Activated CD4-positive, alpha-beta T cell treated with anti-CD3 and anti-CD28 coated beads, Interleukin-2, Interleukin-6, amounts not matched to agents 100 ng/mL and 50 ng/mL, durations not matched to agents 16 hours and 8 hours (primary cell): ENCODE measurements at regions not wholly inside any gene's neighbourhood (a gene's known extent, or its start where the extent isn't known, plus 50 kb on each side); places are given as distances from the start of the nearest gene placed in this dataset.
"Not testable (repeated sequence)": the region's sequence is repeated elsewhere in the genome, so short reads cannot be mapped to it uniquely, and the experiment has no call there.

Experiments used
- DNase-seq: peaks from one replicate; pipeline ENCODE4 v3.0.0-alpha.2; 2020

DNA sequence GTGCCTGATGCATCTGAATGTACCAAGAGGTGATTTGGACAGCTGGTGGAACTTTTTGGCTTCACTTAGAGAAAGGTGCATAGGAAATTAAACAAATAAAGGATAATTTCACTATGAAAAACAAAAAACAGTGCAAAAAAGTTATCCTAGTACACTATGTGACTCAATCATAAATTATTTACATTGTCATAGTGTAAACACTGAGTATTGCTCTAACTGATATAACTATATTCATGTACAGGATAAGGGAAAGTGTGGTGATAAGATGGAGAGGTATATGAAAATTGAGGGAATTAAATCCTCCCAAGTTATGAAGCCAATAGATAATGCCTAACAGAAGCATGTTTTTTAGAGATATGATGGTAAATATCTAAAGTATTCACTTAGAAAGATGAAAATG, 50.2 kb upstream of the CPNE4 start:
- no peak for DNase-seq

DNA sequence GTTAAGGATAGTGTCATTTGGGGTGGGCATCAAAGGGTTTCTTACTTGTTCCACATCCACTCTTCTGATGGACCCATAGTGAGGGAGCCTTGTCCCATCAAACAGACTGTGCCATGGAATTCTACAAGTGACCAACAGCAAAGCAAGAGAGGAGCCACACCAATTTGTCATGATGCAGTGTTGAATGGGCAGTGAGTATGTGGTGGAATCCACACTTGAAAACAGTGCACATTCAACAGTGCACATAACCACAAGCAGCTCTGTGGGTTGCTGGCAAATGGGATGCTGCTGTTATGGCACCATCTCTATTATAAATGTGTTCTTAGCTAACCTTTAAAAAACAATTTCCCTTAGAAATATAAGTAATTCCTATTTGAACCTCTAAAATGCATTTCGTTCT, 52.5 kb upstream of the CPNE4 start:
- no peak for DNase-seq

DNA sequence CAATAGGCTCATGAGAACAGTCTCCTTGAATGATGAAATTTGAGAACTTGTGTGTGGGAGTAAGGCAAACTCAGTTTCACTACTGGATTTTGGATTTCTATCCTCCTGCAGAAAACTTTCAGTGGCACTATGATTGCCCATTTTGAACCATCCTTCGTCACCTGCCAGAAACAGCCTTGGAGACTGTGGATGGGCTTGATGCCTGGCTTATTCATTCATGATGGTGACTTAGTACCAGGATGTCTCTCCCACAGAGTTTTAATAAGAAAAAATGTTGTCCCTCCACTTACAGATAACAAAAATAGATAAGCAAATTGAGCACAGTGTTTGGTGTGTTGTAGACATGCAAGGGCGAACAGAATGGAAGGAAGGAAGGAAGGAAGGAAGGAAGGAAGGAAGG, 53.5 kb upstream of the CPNE4 start:
- DNase-seq = no peak

DNA sequence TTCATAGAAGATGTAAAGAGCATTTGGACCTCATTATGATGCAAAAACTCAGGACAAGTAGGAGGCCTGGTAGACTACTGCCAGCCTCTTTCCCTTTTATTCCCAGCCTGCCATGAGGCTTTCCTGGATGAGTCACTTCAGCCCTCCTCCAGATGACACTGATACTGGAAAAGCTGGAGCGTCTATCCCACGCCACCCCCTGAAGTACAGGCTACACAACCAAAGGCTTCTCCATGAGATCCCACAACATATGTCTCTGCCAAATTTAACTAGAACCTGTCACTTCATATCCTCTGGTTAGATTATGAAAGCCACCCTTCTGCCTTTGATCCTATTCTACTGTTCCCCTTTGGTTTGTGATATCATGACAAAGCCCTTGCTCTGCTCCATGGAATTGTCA, 56.1 kb upstream of the CPNE4 start:
- no peak for DNase-seq

DNA sequence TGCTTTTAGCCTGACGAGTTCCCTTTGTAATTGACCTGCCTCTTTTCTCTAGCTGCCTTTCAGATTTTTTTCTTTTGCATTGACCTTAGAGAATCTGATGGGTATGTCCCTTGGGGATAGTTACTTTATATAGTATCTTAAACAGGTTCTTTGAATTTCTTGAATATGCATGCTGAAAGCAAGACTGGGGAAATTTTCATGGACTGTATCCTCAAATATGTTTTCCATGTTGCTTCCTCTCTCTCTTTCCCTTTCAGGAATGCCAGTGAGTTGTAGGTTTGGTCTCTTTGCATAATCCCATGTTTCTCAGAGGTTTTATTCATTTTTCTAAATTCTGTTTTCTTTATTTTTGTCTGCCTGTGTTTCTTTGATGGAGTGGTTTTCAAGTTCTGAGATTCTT, 81.8 kb upstream of the CPNE4 start:
- DNase-seq = no peak

DNA sequence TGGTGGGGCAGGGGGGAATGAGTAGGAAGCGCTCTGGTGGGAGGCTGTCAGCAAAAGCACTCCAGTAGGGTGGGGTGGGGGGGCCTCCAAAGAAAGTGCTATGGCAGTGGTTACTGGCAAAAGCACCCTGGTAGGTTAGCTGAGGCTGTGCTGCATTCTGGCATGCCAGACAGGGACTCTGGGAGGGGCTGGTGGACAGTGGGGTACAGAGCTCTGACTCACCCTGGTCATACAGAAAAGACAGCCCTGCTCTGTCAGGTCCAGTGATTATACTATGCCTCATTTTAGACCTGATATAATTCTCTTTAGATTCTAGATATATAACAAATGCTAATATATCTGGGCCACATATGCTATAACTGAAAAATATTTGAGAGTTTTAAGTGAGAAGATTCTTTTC, 82.8 kb upstream of the CPNE4 start:
- no peak for DNase-seq

DNA sequence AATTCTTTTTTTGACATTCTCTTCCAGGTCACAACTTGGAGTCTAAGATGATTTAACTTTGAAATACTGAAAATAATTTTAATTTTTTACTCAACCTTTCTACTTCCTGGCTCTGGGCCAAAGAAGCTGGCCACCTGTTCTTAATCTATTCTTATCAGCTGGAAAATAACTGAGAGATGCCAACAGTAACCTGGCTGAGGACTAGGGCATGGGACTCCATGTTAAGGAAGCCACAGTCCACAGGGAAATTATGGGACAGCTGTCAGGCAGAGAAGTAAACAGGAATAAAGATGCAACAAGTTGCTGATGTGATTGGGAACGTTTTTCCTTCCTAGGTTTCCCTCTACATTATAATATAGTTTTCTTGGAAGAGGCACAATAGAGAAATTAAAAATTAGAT, 84.7 kb upstream of the CPNE4 start:
- no peak for DNase-seq

DNA sequence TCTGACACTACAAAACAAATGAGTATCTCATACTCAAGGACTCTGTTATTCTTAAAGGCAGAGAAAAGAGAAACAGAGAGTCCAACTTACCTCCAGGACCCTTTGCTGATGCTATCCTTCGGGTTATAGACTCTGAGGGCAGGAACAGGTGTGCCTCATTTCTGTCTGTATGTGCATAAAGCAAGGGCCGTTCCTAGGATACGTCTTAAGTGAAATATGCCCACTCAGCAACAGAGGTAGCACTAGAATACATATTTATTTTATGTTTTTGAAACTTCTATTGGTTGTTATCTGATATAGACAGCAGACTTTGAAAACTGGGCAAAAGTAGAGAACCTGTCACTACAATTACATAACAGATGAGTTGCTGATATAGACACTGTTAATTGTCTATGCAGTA, 89.3 kb upstream of the CPNE4 start:
- no peak for DNase-seq

DNA sequence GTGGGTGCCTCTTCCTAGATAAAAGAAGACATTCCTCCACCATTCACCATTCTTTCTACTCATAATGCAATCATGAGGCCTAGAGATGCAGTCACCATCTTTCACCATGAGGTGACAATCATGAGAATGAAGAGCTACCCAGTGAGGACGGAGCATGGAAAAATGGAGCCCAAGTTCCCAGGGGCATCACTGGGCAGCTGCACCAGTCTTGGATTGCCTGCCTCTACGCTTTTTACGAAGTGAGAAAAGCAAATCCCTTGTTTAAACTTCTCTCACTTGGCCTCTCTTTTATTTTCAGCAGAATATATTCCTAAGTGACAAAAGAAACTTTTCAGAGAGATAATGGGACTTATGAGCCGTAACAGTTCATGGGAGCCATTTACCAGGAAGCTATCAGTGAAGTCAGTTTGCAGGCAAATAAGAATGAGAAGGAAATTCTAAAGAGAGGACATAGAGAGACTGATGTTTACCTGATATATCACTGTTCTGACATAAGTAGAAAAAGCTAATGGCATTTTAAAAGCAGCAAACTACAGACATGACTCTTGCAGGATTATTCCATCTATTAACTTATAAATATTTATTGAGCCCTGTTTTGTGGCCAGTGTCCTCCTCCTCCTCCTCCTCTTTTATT, 90.0 kb upstream of the CPNE4 start:
- no peak for DNase-seq

DNA sequence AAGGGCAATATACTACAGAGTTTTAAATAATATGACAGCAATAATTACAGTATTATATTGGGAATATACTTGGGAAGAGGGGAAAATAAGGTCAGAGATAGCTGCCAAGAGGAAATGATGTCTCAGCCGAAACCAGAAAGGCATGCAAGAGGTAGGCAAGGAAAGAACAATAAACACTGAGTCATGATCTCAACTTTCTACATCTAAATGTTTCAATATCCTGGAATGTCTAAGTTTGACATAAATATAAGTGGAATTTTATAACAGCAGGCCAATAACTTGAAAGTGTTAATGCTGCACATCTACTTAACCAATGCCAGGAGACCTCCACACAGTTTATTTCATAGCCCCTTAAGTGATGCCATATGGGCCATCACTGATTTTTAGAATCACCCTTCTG, 99.8 kb upstream of the CPNE4 start:
- no peak for DNase-seq

DNA sequence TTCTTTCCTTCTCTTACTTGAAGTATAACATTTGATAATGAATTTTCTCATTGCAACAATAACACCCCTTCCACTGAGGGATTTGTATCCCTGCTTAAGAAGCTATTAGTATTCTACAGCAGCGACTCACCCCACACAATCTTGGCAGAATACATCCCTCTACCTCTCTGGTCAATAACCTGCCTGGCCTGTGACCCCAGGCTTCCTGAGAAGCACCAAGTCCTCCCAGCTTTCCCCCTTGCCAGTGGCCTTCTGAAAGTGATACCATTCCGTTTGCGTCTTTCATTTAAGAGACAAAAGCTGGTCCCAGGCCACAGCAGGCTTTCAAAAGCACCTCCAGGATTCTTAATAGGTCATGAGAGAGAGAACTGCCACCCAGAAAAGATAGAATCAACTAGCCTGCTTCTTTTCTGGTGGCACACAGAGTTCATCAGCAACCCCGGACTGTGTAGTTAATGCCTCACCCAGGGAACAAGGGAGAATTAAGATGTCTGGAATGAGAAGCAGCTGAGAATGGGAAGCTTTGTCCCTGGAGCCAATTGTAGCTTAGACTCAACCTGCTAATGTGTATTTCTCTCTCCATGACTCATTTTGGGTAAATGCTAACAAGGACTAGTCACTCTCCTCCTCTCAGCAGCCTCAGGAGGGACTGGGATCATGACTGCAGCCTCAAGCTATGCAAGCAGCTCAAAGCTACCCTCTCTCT, 101.0 kb upstream of the CPNE4 start:
- DNase-seq = no peak

DNA sequence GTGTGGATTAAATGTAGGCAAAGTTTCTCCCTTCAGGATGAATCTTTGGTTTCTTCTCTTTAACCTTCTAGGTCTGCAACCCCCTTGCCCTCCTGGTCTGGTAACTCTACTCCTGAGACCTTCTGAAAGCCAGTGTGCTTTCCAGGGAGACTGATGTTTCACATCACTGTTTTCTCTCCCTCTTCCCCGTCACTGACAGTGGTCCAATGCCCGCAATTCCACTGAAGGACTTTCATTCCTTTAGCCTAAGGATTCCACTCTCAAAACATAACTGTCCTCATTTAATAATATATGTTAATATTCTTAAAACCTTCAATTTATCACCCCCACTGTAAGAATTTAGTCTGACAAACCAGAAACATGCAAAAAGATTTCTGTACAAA, 101.5 kb upstream of the CPNE4 start:
- DNase-seq = no peak

DNA sequence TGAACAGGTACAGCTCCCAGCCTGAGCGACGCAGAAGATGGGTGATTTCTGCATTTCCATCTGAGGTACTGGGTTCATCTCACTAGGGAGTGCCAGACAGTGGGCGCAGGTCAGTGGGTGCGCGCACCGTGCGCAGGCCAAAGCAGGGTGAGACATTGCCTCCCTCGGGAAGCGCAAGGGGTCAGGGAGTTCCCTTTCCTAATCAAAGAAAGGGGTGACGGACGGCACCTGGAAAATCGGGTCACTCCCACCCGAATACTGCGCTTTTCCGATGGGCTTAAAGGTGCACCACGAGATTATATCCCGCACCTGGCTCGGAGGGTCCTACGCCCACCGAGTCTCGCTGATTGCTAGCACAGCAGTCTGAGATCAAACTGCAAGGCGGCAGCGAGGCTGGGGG, 102.1 kb upstream of the CPNE4 start:
- DNase-seq = not testable (repeated sequence)

DNA sequence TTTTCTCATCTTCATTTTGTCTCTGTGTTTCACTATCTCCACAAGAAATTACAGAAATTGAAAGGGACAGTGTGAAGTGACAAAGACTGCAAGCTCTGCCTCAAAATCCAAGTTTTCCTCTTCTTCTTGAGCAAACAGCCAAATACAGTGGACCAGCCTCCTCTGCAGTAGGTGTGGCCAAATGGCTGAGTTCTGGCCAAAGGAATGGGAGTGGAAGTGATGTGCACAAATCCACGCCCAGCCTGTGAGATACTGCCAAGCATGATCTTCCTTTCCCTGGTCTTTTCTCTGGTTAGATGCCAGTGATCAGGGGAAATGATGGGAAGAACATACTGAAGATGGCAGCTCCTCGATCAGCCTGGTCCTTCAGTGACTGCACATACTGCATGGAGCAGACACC, 111.0 kb upstream of the CPNE4 start:
- DNase-seq = no peak

DNA sequence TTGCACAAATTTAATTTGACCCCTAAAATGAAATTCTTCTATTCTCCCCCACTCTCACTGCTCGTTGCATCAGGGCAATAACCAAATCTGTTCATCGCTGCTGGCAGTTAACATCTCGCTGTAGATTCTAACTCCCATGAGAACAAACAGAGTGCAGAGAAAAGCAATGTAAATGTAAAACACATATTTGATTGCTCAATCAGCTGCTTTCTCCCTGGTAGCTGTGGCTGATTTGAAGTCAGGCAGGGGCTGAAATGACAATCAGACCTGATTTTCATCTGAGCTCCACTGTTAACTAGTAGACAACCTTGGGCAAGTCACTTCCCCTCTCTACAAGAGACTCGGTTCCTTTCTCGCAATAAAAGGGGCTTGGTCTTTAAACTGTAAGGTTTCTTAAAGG, 119.8 kb upstream of the CPNE4 start:
- no peak for DNase-seq

DNA sequence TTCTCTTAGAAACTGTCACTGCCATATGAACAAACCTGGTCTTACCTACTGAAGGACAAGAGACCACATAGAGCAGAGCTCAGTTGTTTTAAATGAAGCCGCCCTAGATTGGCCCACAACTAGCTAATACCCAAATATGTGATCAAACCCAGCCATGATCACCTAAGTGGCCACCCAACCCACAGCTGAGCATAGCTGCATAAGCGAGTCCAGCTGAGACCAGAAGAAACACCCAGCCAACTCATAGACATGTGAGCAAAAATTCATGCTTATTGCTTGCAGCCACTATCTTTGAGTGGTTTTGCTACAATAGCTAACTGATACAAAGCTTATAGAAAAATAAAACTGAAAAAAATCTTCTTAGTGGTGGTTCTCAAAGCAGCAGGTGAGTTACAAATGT, 124.3 kb upstream of the CPNE4 start:
- DNase-seq = no peak

DNA sequence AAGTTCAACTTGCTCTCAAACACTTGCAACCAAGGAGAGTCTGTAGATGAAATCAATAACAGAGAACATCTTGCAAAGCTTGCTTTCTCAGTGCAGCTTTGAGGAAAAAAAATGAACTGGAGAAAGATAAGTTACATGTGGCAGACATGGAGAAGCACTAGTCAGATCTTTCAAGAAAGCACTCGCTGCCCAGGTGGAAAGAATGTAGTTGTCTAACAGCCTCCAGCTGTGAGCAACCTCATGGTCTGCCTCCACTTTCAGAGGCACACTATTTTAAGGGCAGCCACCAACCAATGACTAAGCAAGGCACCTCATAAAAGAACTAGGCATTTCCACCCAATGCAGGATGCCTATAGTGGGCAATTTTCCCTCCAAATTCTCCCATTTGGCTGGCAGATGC, 125.4 kb upstream of the CPNE4 start:
- DNase-seq = no peak

DNA sequence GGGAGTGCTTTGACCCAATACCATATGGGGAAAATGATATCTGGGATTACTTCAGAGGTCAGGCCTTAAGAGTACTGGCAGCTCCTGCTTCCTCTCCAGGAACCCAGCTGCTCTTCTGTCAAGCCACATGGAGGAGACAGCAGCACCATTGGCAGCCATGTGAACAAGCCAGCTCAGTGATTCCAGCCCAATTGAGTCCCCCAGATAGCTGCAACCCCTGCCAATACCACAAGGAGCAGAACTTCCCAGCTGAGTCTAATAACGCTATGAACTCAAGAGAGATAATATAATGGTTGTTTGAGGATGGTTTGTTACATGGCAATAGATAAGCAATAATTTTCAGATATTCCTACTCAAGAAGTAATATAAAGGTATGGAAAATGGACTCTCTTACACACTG, 126.8 kb upstream of the CPNE4 start:
- DNase-seq = no peak

DNA sequence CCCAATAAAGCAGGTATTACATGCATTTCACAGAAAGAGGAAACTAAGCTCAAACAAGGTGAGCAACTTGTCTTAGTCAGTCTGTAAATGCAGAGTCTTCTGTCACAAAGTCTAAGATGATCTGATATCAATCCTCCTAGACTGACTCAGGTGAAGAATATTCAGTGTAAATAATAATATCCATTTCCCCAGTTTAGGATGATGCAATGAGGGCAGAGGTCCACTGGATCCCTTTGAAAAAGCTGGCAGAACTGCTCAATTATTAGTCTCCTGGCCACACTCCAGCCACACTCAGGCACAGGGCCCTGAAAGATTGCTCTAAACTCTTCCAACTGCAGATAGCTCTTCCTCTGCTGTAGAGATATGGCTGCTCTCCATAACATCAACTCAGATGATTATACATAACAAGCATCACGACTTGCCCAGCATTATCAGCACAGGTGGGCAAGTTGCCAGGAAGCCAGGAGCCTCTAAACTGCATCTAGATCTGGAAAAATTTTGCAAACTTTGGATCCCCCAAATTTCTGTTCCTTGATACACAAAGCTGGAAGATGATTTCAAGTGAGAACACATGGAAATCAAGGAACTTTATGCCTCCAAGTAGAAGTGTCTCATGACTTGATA, 129.8 kb upstream of the CPNE4 start:
- DNase-seq = no peak

DNA sequence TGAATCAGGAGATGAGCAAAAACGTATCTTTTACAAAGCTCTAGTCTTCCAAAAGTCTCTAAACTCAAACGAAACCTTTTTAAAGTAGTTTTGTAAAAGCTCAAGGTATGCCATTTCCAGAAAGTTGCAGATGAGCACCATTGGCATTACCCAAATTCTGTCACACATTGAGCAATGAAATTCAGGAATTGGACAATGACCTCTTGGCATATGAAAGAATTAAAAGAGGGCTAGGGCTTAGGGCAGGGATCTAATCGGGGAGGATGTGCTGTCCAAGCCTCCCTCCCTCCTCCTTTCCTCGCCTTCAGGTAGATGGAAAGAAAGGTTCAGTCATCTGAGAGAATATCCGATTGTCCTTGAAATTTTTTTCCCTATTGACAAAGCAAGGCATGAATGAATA, 133.1 kb upstream of the CPNE4 start:
- no peak for DNase-seq

DNA sequence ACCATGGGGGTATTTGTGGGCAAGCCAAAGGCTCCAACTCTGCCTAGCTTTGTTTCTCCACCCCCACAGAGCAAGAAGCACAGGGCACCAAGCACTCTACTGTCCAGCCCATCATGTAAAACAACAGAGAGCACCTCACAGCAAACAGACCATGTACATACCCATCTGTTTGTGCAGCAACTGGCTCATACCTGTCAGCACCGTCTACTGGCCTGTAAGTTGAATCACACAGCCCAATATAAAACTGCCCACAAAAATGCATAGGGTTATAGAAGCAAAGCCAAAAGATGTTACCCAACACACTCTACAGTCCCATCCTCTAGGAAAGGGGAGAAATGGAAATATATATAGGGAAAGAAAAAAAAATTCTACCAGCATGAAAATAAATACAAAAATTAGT, 139.7 kb upstream of the CPNE4 start:
- DNase-seq = no peak

DNA sequence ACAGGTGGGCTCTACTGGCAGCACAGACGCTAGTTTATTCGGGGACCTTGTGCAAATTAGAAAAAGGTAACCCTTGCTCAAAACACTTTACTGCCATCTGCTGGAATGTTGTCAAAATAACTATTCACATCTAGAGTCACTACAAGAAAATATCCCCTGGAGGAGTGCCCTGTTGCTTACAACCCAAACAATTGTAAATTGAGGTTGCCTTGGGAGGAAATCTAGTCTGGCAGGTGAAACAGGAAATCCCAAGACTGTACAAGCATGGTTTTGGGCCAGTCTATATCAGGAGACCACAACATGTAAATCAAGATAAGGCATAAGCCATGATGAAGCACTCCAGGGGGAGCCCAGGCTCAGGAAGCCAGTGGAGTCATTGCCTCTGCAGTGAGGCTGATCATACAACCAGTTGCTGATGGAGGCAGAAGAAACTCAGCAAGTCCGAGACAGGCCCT, 136.8 kb upstream of the ACP3 start:
- DNase-seq = peak; percentile 46

DNA sequence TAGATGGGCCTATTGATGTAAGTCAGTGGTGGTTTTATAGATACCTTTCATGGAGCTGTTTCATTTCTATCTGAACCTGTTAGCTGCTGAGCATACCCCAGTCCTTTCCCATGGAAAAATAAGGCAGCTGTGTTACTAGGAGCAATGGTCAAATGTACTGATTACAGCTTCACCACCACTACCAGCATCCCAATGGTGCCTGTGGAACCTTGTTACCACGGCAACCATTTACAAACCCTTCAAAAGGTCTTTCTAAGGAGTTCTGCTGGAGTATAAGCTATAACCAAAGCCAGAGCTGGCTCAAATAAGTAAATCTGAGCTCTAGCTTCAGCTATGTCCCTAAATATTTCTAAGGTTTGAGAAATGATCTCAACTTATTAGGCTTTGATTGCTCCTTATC, 133.4 kb upstream of the ACP3 start:
- no peak for DNase-seq

DNA sequence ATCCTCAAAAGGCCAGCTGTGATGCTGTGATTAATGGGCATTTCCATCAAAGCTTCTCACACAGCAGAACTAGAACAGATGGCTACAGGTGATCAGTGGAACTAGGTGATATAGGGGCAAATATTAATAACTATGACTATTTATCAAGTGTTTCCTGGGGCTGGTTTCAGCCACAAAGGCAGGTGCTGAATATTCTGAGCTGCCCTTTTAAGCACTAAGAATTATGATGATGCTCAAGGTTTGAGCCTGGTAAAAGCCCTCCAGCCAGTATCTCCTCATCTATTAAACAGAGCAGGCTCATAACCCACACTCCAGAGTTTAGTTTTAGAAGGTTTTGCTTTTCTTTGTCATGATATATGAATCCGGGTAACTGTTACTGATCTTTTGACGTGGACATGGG, 129.5 kb upstream of the ACP3 start:
- no peak for DNase-seq

DNA sequence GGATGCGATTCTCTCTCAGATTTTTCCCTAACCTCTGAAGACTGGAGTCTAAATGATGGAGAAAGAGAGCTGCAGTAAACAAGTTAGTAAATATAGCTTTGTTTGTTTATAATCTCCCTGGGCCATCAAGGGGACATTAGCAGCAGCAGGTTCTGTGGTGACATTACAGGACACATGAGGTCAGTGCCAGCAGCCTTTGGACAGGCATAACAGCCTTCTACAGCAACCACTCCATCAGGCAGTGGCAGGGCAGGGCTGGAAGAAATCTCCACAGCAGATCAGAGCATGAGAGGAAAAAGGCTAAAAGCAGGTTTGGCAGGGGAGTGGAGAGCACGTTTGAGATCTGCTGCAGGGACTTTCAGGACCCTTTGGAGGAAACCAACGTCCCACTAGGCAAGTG, 127.6 kb upstream of the ACP3 start:
- no peak for DNase-seq
